ENCODE measurements at regions not wholly inside any gene's neighbourhood (a gene's known extent, or its start where the extent isn't known, plus 50 kb on each side); places are given as distances from the start of the nearest gene placed in this dataset.

GRCh38 chr9:81374459-81375186 lies 314.7 kb downstream of the TLE1 start:
- TF ChIP-seq CTCF (IDR thresholded peaks at IDR 0.05), result no peak
- TF ChIP-seq POLR2A (IDR thresholded peaks at IDR 0.05), result no peak
